GM19351 (cell line): ENCODE measurements at regions not wholly inside any gene's neighbourhood (a gene's known extent, or its start where the extent isn't known, plus 50 kb on each side); places are given as distances from the start of the nearest gene placed in this dataset.

Experiments used
- ATAC-seq: cut with Tn5 transposase; IDR thresholded peaks from one replicate; pipeline ENCODE4 v1.9.1; 2021; ENCODE audit warnings: mild to moderate bottlenecking, moderate library complexity; ENCODE audit not compliant: unreplicated experiment

DNA sequence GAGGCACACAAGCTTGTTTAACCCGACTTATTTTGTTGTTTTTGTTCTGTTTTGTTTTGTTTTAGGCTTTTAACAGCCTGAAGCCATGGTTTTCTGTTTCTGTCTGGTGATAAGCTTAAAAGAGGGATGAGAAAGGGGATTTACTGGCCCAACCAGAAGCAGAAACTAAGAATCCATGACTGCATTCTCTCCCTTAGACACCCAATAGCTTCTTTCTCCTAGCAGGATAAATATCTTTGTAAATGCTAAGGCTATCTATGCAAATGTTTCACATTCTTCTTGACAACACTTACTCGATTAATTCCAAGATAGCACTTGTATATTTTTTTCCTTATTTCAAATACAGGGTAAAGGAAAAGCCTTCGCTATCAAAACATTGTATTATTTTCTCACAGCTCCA, 53.7 kb upstream of the SMAD1 start:
- ATAC-seq, result no peak

GRCh38 chr4:145427221-145427620, 54.4 kb upstream of the SMAD1 start:
- no peak for ATAC-seq

DNA sequence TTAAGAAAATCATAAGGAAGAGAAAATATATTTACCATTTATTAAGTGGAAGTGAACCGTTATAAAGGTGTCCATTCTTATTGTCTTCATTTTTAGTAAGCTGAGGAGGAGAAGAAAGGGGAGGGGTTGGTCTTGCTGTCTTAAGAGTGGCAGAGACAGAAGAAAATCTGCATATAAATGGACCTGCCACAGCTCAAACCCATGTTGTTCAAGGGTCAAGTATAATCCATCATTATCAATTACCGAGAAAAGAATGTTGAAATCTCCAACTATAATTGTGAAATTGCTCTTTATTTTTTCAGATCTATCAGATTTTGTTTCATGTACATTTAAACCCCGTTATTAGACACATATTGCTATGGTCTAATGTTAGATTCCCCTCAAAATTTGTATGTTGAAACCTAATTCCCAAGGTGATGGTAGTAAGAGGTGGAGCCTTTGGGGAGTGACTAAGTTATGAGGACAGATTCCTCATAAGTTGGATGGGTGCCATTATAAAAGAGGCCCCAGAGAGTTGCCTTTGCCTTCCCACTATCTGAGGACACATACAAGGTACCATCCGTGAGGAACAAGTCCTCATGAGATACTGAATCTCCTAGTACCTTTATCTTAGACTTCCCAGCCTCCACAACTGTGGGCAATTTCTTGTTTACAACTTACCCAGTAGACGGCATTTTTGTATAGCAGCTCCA, 58.5 kb upstream of the SMAD1 start:
- ATAC-seq, result no peak

DNA sequence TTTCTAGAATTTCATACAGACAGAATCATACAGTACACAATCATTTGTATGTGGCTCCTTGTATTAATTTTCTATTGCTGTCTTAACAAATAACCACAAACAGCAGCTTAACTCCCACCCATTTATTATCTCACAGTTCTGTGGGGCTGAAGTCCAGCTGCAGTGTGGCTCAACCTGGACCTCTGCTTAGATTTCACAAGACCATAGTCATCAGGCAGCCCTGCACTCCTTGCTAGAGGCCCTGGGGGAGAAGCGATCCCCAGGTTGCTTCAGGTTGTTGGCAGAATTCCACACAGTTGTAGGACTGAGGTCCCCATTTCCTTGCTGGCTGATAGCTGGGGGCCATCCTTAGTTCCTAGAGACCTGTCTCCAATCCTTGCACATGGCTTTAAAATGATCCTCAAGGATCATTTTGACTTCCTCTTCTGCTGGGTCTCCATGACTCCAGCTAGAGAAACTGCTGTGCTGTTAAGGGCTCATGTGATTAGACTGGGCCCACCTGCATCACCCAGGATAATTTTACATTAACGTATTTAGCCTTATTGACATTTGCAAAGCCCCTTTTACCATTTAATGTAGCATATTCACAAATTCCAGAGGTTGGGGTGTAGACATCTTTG, 60.9 kb upstream of the SMAD1 start:
- no peak for ATAC-seq

- ATAC-seq, result no peak
Observed at GRCh38 chr4:145418739-145419138, 62.9 kb upstream of the SMAD1 start.

DNA sequence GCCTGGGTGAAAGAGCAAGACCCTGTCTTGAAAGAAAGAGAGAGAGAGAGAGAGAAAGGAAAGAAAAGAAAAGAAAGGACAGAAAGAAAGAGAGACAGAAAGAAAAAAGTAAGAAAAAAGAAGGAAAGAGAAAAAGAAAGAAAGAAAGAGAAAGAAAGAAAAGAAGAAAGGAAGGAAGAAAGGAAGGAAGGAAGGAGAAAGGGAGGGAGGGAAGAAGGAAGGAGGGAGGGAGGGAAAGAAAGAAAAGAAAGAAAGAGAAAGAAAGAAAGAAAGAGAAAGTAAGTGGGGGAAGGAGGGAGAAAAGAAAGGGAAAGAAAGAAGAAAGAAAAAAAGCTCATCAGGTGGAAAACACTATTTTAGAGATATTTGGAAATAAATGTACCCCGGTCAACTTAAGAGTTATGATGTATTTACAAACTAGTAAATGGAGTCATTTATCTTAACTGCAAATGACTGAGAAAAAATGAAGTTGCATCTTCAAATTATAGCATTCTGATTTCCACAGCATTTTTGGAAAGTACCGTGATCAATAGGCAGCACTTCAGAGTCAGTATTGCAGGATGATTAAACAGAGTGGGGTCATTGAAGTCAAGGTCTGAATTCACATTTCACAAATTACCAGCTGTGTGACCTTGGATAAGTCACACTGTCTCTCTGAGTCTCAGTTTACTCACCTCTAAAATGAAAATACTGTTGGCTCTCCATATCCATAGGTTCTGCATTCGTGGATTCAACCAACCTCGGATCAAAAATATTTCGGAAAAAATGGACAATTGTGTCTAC, 64.1 kb upstream of the SMAD1 start:
- ATAC-seq, result no peak

DNA sequence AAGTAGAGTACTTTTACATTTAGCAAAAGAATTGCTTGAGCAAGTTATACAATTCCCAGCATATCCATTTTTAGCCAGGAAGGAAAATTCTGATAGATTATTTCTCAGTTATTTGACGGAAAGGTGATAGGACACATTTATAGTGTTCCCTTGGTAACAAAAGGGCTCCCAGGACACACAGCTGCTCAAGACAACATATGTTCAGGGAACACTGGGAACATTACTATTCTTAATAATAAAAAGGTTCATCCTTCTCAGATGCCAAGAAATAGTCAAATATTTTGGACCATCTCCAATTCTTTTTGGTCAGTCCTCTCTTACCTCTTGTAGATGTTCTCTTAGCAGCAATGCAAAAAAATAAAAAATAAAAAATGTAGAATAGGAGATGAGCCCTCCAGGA, 66.8 kb upstream of the SMAD1 start:
- no peak for ATAC-seq

- no peak for ATAC-seq
Observed at GRCh38 chr4:145414226-145414625, 67.4 kb upstream of the SMAD1 start.

- ATAC-seq, result no peak
Observed at GRCh38 chr4:145406970-145407369, 74.7 kb upstream of the SMAD1 start.

GRCh38 chr4:145404761-145405160, 76.9 kb upstream of the SMAD1 start:
- no peak for ATAC-seq

GRCh38 chr4:145396581-145396980, 85.1 kb upstream of the SMAD1 start:
- no peak for ATAC-seq

DNA sequence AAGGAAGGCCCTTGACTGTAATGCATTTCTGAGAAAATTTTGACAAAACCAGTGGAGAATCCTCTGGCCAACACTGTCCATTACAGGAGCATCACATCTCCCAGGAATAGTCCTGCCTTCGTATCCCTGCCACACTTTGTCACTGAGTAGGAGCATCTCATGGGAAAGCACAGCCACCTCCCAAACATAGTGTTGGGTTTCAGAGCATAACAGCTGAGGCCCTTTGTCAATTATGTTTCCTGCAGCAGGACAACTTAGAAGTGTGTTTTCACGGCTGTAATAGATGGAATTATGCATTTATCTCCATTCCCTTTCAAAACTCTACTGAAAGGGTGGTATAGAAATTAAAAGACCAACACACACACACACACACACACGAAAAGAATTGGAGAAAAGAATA, 91.1 kb upstream of the SMAD1 start:
- no peak for ATAC-seq

GRCh38 chr4:145389550-145389949, 92.1 kb upstream of the SMAD1 start:
- no peak for ATAC-seq

GRCh38 chr4:145388043-145388442, 93.6 kb upstream of the SMAD1 start:
- ATAC-seq, result no peak

GRCh38 chr4:145387079-145387478, 94.6 kb upstream of the SMAD1 start:
- ATAC-seq, result no peak

- no peak for ATAC-seq
Observed at GRCh38 chr4:145381163-145381562, 100.5 kb upstream of the SMAD1 start.

DNA sequence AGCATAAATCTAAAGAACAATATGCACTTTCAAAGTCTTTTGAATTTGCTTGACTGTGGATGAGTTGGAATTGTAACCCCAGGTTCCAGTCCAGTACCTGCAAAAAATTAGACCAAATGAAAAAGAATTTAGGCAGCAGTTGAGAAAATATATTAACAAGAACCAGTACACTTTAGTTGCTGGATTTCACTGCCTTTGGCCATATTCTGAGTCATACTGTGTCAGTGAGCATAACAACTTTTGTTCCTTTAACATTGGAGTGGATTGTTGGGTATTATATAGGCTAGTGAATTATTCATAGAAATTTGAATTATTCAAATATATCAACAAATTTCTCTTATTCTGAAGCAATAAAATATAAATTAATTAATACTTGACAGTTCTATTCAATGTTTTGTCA, 101.5 kb upstream of the SMAD1 start:
- ATAC-seq, result no peak

DNA sequence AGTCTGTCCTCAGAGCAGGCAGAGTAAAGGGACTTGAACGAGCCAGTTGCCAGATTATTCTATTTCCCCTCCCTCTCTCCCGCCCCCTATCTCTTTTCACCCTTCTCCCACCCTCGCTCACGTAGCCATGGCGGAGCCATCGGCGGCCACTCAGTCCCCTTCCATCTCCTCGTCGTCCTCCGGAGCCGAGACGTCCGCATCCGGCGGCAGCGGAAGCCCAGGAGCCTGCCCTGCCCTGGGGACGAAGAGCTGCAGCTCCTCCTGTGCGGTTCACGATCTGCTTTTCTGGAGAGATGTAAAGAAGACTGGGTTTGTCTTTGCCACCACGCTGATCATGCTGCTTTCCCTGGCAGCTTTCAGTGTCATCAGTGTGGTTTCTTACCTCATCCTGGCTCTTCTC, 106.2 kb upstream of the SMAD1 start:
- ATAC-seq, result no peak

- no peak for ATAC-seq
Observed at GRCh38 chr4:145352438-145353145, 129.1 kb upstream of the SMAD1 start.

DNA sequence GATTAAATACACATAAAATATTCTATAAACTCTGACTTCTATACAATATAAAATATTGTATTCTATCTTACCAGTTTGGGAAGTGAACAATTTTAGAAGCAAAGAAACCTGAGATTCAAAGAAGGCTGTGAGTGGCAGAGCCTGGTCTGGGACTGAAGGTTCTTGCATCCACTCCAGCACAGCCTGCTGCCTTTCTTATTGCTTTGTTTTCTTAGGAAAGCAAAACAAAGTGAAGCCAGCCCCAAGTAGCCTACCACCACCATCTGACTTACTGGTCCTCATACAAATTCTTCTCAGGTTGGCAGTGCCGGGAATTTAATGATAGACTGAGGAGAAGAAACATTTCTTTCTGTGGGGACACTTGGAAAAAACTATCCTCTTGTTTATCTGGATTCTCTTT, 129.7 kb upstream of the SMAD1 start:
- ATAC-seq, result no peak

GRCh38 chr4:145351162-145351561, 130.5 kb upstream of the SMAD1 start:
- ATAC-seq, result no peak

- ATAC-seq, result no peak
Observed at GRCh38 chr4:145348291-145348690, 133.4 kb upstream of the SMAD1 start.
